ENCODE measurements at regions not wholly inside any gene's neighbourhood (a gene's known extent, or its start where the extent isn't known, plus 50 kb on each side); places are given as distances from the start of the nearest gene placed in this dataset.

GRCh38 chr15:36370731-36371112 lies 208.7 kb upstream of the CDIN1 start:
- H3K4me1 ChIP-seq, result no peaks in the 10 kb centered on the region
- intact Hi-C loops (cut with DNase I), result no loop called here
- H3K9me3 ChIP-seq, result no peaks in the 10 kb centered on the region
- ATAC-seq (no peak), DNase-seq (no peak), FAIRE-seq (no peak)
- H3K36me3 ChIP-seq, result no peaks in the 10 kb centered on the region
- no peak overlapping the region for H3K27ac ChIP-seq
- no peaks in the 10 kb centered on the region for H3K27me3 ChIP-seq
- no peak for TF ChIP-seq CTCF (IDR thresholded peaks at IDR 0.05)
- no peak overlapping the region for H3K4me3 ChIP-seq

DNA sequence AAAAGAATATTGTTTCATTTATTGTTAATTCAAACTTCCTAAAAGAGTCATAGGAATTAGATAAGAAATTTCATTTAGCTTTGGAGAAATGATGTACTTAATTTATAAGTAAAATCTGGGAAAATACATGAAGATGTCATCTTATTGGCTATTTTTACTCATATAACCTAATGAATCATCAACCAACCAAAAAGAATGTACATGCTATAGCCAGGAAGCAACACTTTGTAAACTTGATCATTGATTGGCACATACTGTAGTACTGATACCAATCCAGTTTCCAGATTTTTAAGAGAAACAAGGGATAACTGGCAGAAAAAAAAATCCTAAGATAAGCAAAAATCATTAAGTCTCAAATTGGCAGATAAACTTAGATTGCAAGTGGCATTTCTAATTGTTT lies 207.9 kb upstream of the CDIN1 start:
- FAIRE-seq (no peak), DNase-seq (no peak), ATAC-seq (no peak)
- Histone ChIP-seq H3K4me1 (no peaks in the 10 kb centered on the region), H3K27me3 (no peaks in the 10 kb centered on the region), H3K4me3 (no peak overlapping the region), H3K27ac (no peak overlapping the region), H3K36me3 (no peaks in the 10 kb centered on the region), H3K9me3 (no peaks in the 10 kb centered on the region)
- intact Hi-C loops (cut with DNase I), result no loop called here
- TF ChIP-seq CTCF (IDR thresholded peaks at IDR 0.05), result no peak

DNA sequence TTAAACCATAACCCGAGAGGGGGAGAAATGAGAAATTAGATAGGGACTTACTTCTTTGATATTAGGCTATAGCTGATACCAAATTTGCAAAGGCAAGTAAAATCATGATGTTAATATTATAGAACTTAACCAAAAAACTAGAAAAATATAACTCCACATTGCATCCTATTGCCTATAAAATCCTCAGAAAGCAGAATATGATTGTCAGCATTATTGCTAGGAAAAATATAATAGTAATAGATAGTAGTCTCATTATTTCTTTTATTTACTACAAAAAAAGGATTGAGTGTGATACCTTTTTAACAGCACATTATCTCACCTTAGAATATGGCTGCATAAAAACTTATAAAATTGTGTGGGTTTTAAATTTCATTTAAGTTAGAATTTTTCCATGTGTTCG lies 206.5 kb upstream of the CDIN1 start:
- Histone ChIP-seq H3K4me3 (no peak overlapping the region), H3K36me3 (no peaks in the 10 kb centered on the region), H3K27me3 (no peaks in the 10 kb centered on the region), H3K4me1 (no peaks in the 10 kb centered on the region), H3K27ac (no peak overlapping the region), H3K9me3 (no peaks in the 10 kb centered on the region)
- intact Hi-C loops (cut with DNase I), result no loop called here
- FAIRE-seq (no peak), DNase-seq (no peak), ATAC-seq (no peak)
- TF ChIP-seq CTCF (IDR thresholded peaks at IDR 0.05), result no peak
- WGBS, 2 donors, result 64 to 69% methylated on average over 2 of the region's 2 CpGs

DNA sequence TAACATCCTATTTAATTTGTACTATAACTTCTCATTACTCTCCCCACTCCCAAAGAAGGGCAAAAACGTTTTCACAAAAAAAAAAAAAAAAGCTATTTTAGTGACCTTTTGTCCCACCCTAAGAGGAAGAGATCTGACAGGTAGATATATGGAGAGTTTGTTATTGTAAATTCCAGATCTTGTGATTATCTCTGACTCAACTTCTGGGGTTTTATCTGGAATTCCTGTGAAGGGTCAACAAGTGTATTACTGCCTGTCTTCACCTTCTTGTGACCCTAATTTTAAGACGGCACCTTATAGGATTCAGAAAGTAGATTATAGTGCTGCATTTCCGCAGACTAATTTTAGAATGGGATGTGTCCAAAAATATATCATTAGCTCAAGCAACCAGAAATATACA lies 205.9 kb upstream of the CDIN1 start:
- Histone ChIP-seq H3K27ac (no peak overlapping the region), H3K9me3 (no peaks in the 10 kb centered on the region), H3K4me1 (no peaks in the 10 kb centered on the region), H3K27me3 (no peaks in the 10 kb centered on the region), H3K4me3 (no peak overlapping the region), H3K36me3 (no peaks in the 10 kb centered on the region)
- 54 to 56% methylated on average over 3 of the region's 3 CpGs for whole genome bisulfite sequencing, 2 donors
- FAIRE-seq (no peak), ATAC-seq (no peak), DNase-seq (no peak)
- intact Hi-C loops (cut with DNase I), result no loop called here
- TF ChIP-seq CTCF (IDR thresholded peaks at IDR 0.05), result no peak

DNA sequence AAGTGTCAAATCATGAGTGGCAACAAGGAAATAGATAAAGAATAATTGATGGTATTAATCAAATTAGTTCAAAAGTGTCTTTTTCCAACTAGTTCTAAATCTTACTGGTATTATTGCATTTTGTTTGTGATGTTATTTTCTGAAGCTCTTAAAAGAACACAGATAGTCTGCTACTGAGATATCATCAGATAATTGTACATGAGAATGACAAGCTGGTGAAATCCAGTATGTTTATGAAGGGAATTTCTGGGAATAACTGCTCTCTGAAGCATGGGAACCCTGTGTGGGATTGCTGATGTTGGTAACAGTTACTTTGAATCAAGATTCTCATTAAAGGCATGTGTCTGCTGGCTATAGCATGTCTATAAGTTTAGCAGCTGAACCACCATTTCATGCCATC lies 190.3 kb upstream of the CDIN1 start:
- no peaks in the 10 kb centered on the region for H3K4me1 ChIP-seq
- FAIRE-seq, result no peak
- no peaks in the 10 kb centered on the region for H3K36me3 ChIP-seq
- no peaks in the 10 kb centered on the region for H3K27me3 ChIP-seq
- no peak for TF ChIP-seq CTCF (IDR thresholded peaks at IDR 0.05)
- DNase-seq, result no peak
- no peak overlapping the region for H3K4me3 ChIP-seq
- H3K9me3 ChIP-seq, result no peaks in the 10 kb centered on the region
- intact Hi-C loops (cut with DNase I), result no loop called here
- H3K27ac ChIP-seq, result no peak overlapping the region
- no peak for ATAC-seq

Measured in pancreas (tissue), 10 donors.